ENCODE measurements at regions not wholly inside any gene's neighbourhood (a gene's known extent, or its start where the extent isn't known, plus 50 kb on each side); places are given as distances from the start of the nearest gene placed in this dataset.

DNA sequence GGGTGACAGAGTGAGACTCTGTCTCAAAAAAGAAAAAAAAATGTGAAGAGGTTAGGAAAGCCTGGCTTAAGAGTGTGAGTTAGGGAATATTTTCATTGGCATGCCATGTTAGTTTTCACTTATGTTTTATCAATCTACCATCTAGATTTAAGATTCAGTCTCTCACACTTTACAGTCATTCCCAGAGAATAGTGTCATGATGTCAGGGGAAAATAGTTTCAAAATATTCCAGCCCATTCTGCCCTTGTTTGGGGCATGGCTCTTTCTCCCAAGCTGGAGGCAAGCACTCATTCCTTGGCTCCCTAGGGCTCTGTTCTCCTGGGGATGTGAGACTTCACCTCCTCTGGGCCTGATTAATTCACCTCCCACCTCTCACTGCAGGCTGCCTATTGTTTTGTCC lies 331.5 kb downstream of the CXCL12 start:
- H3K4me3 ChIP-seq (ENCODE audit: control insufficient read depth, low read depth, low read length) = no peak overlapping the region
- no peak for DNase-seq (ENCODE audit: low read depth)
- TF ChIP-seq, protein P1, sequence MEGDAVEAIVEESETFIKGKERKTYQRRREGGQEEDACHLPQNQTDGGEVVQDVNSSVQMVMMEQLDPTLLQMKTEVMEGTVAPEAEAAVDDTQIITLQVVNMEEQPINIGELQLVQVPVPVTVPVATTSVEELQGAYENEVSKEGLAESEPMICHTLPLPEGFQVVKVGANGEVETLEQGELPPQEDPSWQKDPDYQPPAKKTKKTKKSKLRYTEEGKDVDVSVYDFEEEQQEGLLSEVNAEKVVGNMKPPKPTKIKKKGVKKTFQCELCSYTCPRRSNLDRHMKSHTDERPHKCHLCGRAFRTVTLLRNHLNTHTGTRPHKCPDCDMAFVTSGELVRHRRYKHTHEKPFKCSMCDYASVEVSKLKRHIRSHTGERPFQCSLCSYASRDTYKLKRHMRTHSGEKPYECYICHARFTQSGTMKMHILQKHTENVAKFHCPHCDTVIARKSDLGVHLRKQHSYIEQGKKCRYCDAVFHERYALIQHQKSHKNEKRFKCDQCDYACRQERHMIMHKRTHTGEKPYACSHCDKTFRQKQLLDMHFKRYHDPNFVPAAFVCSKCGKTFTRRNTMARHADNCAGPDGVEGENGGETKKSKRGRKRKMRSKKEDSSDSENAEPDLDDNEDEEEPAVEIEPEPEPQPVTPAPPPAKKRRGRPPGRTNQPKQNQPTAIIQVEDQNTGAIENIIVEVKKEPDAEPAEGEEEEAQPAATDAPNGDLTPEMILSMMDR (IDR thresholded peaks at IDR 0.05; ENCODE audit: control insufficient read depth, insufficient read depth, low read depth, low read length, missing control alignments) = no peak

DNA sequence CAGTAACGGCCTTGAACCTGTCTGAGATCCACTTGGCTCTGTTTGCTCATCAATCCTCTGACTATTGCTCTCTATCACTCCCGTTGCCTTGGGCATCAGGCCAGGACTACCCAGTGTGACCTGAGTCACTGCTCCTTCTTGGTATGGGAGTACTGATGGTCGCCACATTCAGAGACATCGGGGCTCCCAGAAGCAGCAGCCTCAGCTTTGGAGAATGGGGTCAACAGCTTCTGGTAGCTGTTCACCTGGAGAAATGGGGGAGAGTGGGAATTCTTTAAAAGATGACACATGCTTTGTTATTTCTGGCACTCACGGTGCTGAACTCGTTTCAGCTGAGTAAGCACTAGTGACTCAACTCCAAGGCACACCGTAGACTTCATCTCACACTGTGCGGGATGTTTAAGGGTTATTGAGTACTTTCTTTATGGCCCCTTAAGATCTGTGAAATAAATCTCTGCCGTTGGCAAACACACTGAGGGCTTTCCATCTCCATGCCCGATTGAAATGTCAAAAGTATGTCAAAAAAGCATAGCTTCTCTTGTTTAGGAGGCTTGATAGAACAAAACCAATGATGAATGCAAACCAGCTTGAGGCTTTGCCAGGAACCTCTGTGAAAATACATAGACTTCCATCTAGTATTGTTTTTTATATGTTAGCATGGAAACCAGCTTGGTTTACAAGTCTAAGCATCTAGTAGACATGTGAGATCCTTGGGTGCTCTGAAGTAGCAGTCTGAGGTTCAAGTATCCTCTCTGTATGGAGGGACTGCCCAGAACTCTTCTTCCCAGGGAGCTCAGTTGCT lies 333.1 kb downstream of the CXCL12 start:
- no peak overlapping the region for H3K4me3 ChIP-seq (ENCODE audit: control insufficient read depth, low read depth, low read length)
- DNase-seq (ENCODE audit: low read depth) = no peak
- TF ChIP-seq, protein P1 (IDR thresholded peaks at IDR 0.05; ENCODE audit: control insufficient read depth, insufficient read depth, low read depth, low read length, missing control alignments) = no peak

DNA sequence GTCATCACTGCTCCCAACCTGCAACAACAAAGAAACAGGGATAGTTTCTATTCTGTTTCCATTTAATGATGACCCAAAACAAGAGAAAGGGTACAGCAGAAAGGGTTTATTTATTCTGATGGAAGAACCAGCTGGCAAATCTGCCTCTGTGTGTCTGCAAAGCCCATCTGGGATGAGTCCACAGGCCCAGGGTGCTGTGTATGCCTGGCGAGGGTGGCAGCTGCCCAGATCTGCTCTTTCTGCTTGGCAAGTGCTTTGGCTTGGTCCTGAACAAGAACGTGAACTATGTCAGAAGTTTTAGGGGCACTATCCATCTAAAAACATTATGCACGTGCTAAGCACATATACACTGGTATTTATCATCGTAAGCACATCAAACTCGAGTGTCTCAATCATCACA lies 333.8 kb downstream of the CXCL12 start:
- TF ChIP-seq, protein P1 (IDR thresholded peaks at IDR 0.05; ENCODE audit: control insufficient read depth, insufficient read depth, low read depth, low read length, missing control alignments) = no peak
- no peak overlapping the region for H3K4me3 ChIP-seq (ENCODE audit: control insufficient read depth, low read depth, low read length)
- no peak for DNase-seq (ENCODE audit: low read depth)

DNA sequence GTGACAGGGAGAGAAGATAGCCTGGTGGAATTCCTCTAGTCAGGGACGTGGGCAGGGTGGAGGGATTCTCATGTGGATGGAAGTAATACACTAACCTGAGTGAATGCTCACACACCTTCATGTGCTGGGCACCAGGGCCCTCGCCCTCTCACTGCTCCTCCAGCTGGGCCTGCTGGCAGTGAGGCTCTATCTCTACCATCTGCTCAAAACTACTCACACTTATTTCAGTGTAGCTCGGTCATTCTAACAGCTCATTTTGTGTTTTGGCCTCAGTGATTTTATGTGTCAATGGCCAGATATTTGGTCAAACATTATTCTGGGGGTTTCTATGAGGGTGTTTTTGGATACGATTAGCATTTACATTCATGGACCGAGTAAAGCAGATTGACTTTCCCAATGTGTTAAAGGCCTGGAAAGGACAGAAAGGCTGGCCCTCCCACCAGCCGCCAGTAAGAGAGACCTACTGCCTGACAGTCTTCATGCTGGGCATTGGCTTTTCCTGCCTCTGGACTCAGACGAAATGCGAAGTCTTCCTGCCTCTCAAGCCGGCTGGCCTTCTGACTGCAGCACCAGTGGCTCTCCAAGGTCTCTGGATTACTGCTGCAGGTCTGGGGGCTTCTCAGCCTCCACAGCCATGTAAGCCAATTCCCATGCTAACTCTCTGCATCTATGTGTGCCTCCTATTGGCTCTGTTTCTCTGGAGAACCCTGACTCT lies 335.4 kb downstream of the CXCL12 start:
- TF ChIP-seq, protein P1 (IDR thresholded peaks at IDR 0.05; ENCODE audit: control insufficient read depth, insufficient read depth, low read depth, low read length, missing control alignments) = no peak
- H3K4me3 ChIP-seq (ENCODE audit: control insufficient read depth, low read depth, low read length) = no peak overlapping the region
- no peak for DNase-seq (ENCODE audit: low read depth)

DNA sequence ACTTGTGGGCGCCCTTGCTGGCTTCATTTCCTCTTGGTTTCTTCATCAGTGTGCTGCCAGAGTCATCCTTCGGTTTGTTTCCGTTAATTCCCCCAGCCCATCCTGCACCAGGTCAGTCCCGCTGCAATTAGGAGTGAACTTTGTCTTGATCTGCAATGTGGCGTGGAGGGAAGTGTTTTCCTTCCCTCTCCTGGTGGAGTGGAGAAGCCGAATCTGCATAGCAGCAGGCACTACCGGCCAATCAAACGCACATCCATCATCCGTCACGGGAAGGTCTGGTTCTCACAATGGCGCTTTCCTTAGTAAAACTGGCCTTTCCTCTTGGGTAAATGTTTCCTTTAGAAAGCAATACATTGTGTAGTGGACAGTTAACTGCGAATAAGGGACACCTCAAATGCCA lies 337.5 kb downstream of the CXCL12 start:
- TF ChIP-seq, protein P1 (IDR thresholded peaks at IDR 0.05; ENCODE audit: control insufficient read depth, insufficient read depth, low read depth, low read length, missing control alignments) = no peak
- no peak for DNase-seq (ENCODE audit: low read depth)
- no peak overlapping the region for H3K4me3 ChIP-seq (ENCODE audit: control insufficient read depth, low read depth, low read length)

DNA sequence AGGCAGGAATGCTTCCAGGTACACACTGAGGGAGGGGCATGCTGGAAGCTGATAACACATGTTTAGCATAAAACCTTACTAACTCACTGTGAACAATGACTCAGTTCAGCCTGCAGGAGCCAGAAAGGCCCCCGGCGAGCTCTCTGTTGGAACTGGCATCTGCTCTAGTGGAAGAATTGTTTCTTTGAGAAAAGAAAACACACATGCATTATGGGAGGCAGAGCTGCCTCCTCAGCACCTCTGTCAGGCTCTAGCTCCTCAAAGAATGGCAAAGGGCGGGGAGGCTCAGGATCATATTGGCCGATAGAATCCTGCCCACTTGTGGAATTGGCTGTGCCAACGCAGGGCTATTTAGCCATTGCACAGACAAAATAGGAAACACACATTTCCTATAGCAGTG lies 338.3 kb downstream of the CXCL12 start:
- TF ChIP-seq, protein P1 (IDR thresholded peaks at IDR 0.05; ENCODE audit: control insufficient read depth, insufficient read depth, low read depth, low read length, missing control alignments) = no peak
- no peak for DNase-seq (ENCODE audit: low read depth)
- no peak overlapping the region for H3K4me3 ChIP-seq (ENCODE audit: control insufficient read depth, low read depth, low read length)
